ENCODE measurements at regions not wholly inside any gene's neighbourhood (a gene's known extent, or its start where the extent isn't known, plus 50 kb on each side); places are given as distances from the start of the nearest gene placed in this dataset.

- H3K36me3 ChIP-seq (ENCODE audit: control insufficient read depth in 1 of 2, insufficient read depth in 2 of 2, low read length in 1 of 2), result no peaks in the 10 kb centered on the region
- H3K27ac ChIP-seq (ENCODE audit: low read depth in 1 of 2, low read length in 2 of 2), result no peak overlapping the region
- ATAC-seq (ENCODE audit: low FRiP score) (no peak), DNase-seq (no peak)
- intact Hi-C loops (cut with DNase I), result no loop called here
- H3K4me1 ChIP-seq (ENCODE audit: control insufficient read depth in 1 of 2, insufficient read depth in 2 of 2, low read length in 2 of 2), result no peaks in the 10 kb centered on the region
- WGBS, 2 donors, result 24 to 36% methylated on average over 1 of the region's 1 CpG
- no peaks in the 10 kb centered on the region for H3K27me3 ChIP-seq (ENCODE audit: control insufficient read depth in 1 of 2, insufficient read depth in 2 of 2, low read length in 1 of 2)
- H3K9me3 ChIP-seq (ENCODE audit: control insufficient read depth, low read length), result no peaks in the 10 kb centered on the region
- H3K4me3 ChIP-seq (ENCODE audit: low read length in 2 of 2), result no peak overlapping the region
Observed at GRCh38 chr4:127047930-127048329, 584.8 kb upstream of the INTU start.

- Histone ChIP-seq H3K4me3 (ENCODE audit: low read length in 2 of 2) (no peak overlapping the region), H3K9me3 (ENCODE audit: control insufficient read depth, low read length) (no peaks in the 10 kb centered on the region), H3K36me3 (ENCODE audit: control insufficient read depth in 1 of 2, insufficient read depth in 2 of 2, low read length in 1 of 2) (no peaks in the 10 kb centered on the region), H3K27me3 (ENCODE audit: control insufficient read depth in 1 of 2, insufficient read depth in 2 of 2, low read length in 1 of 2) (no peaks in the 10 kb centered on the region), H3K27ac (ENCODE audit: low read depth in 1 of 2, low read length in 2 of 2) (no peak overlapping the region), H3K4me1 (ENCODE audit: control insufficient read depth in 1 of 2, insufficient read depth in 2 of 2, low read length in 2 of 2) (no peaks in the 10 kb centered on the region)
- WGBS, 2 donors, result 98 to 99% methylated on average over 3 of the region's 3 CpGs
- no peak for DNase-seq
- intact Hi-C loops (cut with DNase I), result no loop called here
- ATAC-seq (ENCODE audit: low FRiP score), result no peak
Observed at GRCh38 chr4:127048376-127049044, 584.2 kb upstream of the INTU start.

- Histone ChIP-seq H3K4me1 (ENCODE audit: control insufficient read depth in 1 of 2, insufficient read depth in 2 of 2, low read length in 2 of 2) (no peaks in the 10 kb centered on the region), H3K9me3 (ENCODE audit: control insufficient read depth, low read length) (no peaks in the 10 kb centered on the region), H3K27me3 (ENCODE audit: control insufficient read depth in 1 of 2, insufficient read depth in 2 of 2, low read length in 1 of 2) (no peaks in the 10 kb centered on the region), H3K4me3 (ENCODE audit: low read length in 2 of 2) (no peak overlapping the region), H3K36me3 (ENCODE audit: control insufficient read depth in 1 of 2, insufficient read depth in 2 of 2, low read length in 1 of 2) (no peaks in the 10 kb centered on the region), H3K27ac (ENCODE audit: low read depth in 1 of 2, low read length in 2 of 2) (no peak overlapping the region)
- no peak for ATAC-seq (ENCODE audit: low FRiP score)
- intact Hi-C loops (cut with DNase I), result no loop called here
- 39 to 43% methylated on average over 4 of the region's 4 CpGs for WGBS, 2 donors
- DNase-seq, result no peak
Observed at GRCh38 chr4:127049526-127049925, 583.2 kb upstream of the INTU start.

- H3K36me3 ChIP-seq (ENCODE audit: control insufficient read depth in 1 of 2, insufficient read depth in 2 of 2, low read length in 1 of 2), result no peaks in the 10 kb centered on the region
- ATAC-seq (ENCODE audit: low FRiP score) (no peak), DNase-seq (no peak)
- no peaks in the 10 kb centered on the region for H3K27me3 ChIP-seq (ENCODE audit: control insufficient read depth in 1 of 2, insufficient read depth in 2 of 2, low read length in 1 of 2)
- peaks cover 5% of the 10 kb centered on the region for H3K9me3 ChIP-seq (ENCODE audit: control insufficient read depth, low read length)
- intact Hi-C loops (cut with DNase I), result no loop called here
- no peak overlapping the region for H3K27ac ChIP-seq (ENCODE audit: low read depth in 1 of 2, low read length in 2 of 2)
- no peak overlapping the region for H3K4me3 ChIP-seq (ENCODE audit: low read length in 2 of 2)
- no peaks in the 10 kb centered on the region for H3K4me1 ChIP-seq (ENCODE audit: control insufficient read depth in 1 of 2, insufficient read depth in 2 of 2, low read length in 2 of 2)
- WGBS, 2 donors, result 92 to 97% methylated on average over 1 of the region's 1 CpG
Observed at GRCh38 chr4:127052742-127053141, 580.0 kb upstream of the INTU start.

GRCh38 chr4:127055357-127055756 lies 577.4 kb upstream of the INTU start:
- intact Hi-C loops (cut with DNase I), result no loop called here

GRCh38 chr4:127069675-127070074 lies 563.1 kb upstream of the INTU start:
- DNase-seq, result no peak
- ATAC-seq (ENCODE audit: low FRiP score), result no peak
- intact Hi-C loops (cut with DNase I), result no loop called here
- no peaks in the 10 kb centered on the region for H3K9me3 ChIP-seq (ENCODE audit: control insufficient read depth, low read length)
- peaks cover 0 to 1% of the 10 kb centered on the region in 2 donors for H3K4me1 ChIP-seq (ENCODE audit: control insufficient read depth in 1 of 2, insufficient read depth in 2 of 2, low read length in 2 of 2)
- WGBS, 2 donors, result 67 to 80% methylated on average over 1 of the region's 1 CpG
- H3K27me3 ChIP-seq (ENCODE audit: control insufficient read depth in 1 of 2, insufficient read depth in 2 of 2, low read length in 1 of 2), result no peaks in the 10 kb centered on the region
- H3K27ac ChIP-seq (ENCODE audit: low read depth in 1 of 2, low read length in 2 of 2), result no peak overlapping the region
- no peak overlapping the region for H3K4me3 ChIP-seq (ENCODE audit: low read length in 2 of 2)
- no peaks in the 10 kb centered on the region for H3K36me3 ChIP-seq (ENCODE audit: control insufficient read depth in 1 of 2, insufficient read depth in 2 of 2, low read length in 1 of 2)

More at GRCh38 chr4:127055357-127055756, 577.4 kb upstream of the INTU start:
- ATAC-seq (ENCODE audit: low FRiP score) (no peak), DNase-seq (no peak)
- Histone ChIP-seq H3K9me3 (ENCODE audit: control insufficient read depth, low read length) (peaks cover 5% of the 10 kb centered on the region), H3K27ac (ENCODE audit: low read depth in 1 of 2, low read length in 2 of 2) (no peak overlapping the region), H3K27me3 (ENCODE audit: control insufficient read depth in 1 of 2, insufficient read depth in 2 of 2, low read length in 1 of 2) (no peaks in the 10 kb centered on the region), H3K36me3 (ENCODE audit: control insufficient read depth in 1 of 2, insufficient read depth in 2 of 2, low read length in 1 of 2) (no peaks in the 10 kb centered on the region), H3K4me1 (ENCODE audit: control insufficient read depth in 1 of 2, insufficient read depth in 2 of 2, low read length in 2 of 2) (no peaks in the 10 kb centered on the region), H3K4me3 (ENCODE audit: low read length in 2 of 2) (no peak overlapping the region)
- WGBS, 2 donors, result 3 to 10% methylated on average over 1 of the region's 1 CpG

- H3K27ac ChIP-seq (ENCODE audit: low read depth in 1 of 2, low read length in 2 of 2), result no peak overlapping the region
- H3K4me3 ChIP-seq (ENCODE audit: low read length in 2 of 2), result no peak overlapping the region
- no peaks in the 10 kb centered on the region for H3K9me3 ChIP-seq (ENCODE audit: control insufficient read depth, low read length)
- H3K27me3 ChIP-seq (ENCODE audit: control insufficient read depth in 1 of 2, insufficient read depth in 2 of 2, low read length in 1 of 2), result no peaks in the 10 kb centered on the region
- intact Hi-C loops (cut with DNase I), result no loop called here
- ATAC-seq (ENCODE audit: low FRiP score) (no peak), DNase-seq (no peak)
- WGBS, 2 donors, result 25% methylated on average over 1 of the region's 1 CpG
- H3K36me3 ChIP-seq (ENCODE audit: control insufficient read depth in 1 of 2, insufficient read depth in 2 of 2, low read length in 1 of 2), result no peaks in the 10 kb centered on the region
- peaks cover 0 to 1% of the 10 kb centered on the region in 2 donors for H3K4me1 ChIP-seq (ENCODE audit: control insufficient read depth in 1 of 2, insufficient read depth in 2 of 2, low read length in 2 of 2)
Observed at GRCh38 chr4:127071443-127071842, 561.3 kb upstream of the INTU start.

GRCh38 chr4:127080141-127080540 lies 552.6 kb upstream of the INTU start:
- ATAC-seq (ENCODE audit: low FRiP score) (no peak), DNase-seq (no peak)
- 88% methylated on average over 5 of the region's 5 CpGs for WGBS, 2 donors
- intact Hi-C loops (cut with DNase I), result no loop called here
- Histone ChIP-seq H3K27ac (ENCODE audit: low read depth in 1 of 2, low read length in 2 of 2) (no peak overlapping the region), H3K9me3 (ENCODE audit: control insufficient read depth, low read length) (no peaks in the 10 kb centered on the region), H3K27me3 (ENCODE audit: control insufficient read depth in 1 of 2, insufficient read depth in 2 of 2, low read length in 1 of 2) (no peaks in the 10 kb centered on the region), H3K4me3 (ENCODE audit: low read length in 2 of 2) (no peak overlapping the region), H3K4me1 (ENCODE audit: control insufficient read depth in 1 of 2, insufficient read depth in 2 of 2, low read length in 2 of 2) (no peaks in the 10 kb centered on the region), H3K36me3 (ENCODE audit: control insufficient read depth in 1 of 2, insufficient read depth in 2 of 2, low read length in 1 of 2) (no peaks in the 10 kb centered on the region)

- no peaks in the 10 kb centered on the region for H3K27me3 ChIP-seq (ENCODE audit: control insufficient read depth in 1 of 2, insufficient read depth in 2 of 2, low read length in 1 of 2)
- 97 to 100% methylated on average over 1 of the region's 1 CpG for WGBS, 2 donors
Observed at GRCh38 chr4:127081041-127081440, 551.7 kb upstream of the INTU start.

More at GRCh38 chr4:127081041-127081440, 551.7 kb upstream of the INTU start:
- ATAC-seq (ENCODE audit: low FRiP score) (no peak), DNase-seq (no peak)
- Histone ChIP-seq H3K36me3 (ENCODE audit: control insufficient read depth in 1 of 2, insufficient read depth in 2 of 2, low read length in 1 of 2) (no peaks in the 10 kb centered on the region), H3K4me3 (ENCODE audit: low read length in 2 of 2) (no peak overlapping the region), H3K4me1 (ENCODE audit: control insufficient read depth in 1 of 2, insufficient read depth in 2 of 2, low read length in 2 of 2) (no peaks in the 10 kb centered on the region), H3K27ac (ENCODE audit: low read depth in 1 of 2, low read length in 2 of 2) (no peak overlapping the region), H3K9me3 (ENCODE audit: control insufficient read depth, low read length) (no peaks in the 10 kb centered on the region)
- intact Hi-C loops (cut with DNase I), result no loop called here
